Endothelial cell of umbilical vein (primary cell): ENCODE measurements at regions not wholly inside any gene's neighbourhood (a gene's known extent, or its start where the extent isn't known, plus 50 kb on each side); places are given as distances from the start of the nearest gene placed in this dataset.

ENCODE experiments used
- EZH2 ChIP-seq: IDR thresholded peaks from 2 replicates; pipeline ENCODE4 v1.6.1; 2012; ENCODE audit warnings: borderline replicate concordance, low read depth, mild to moderate bottlenecking, moderate library complexity, low read length, inconsistent platforms; ENCODE audit not compliant: severe bottlenecking
- JUN ChIP-seq: IDR thresholded peaks from 2 replicates; pipeline ENCODE4 v1.6.1; 2011; ENCODE audit warnings: borderline replicate concordance, low read depth; ENCODE audit not compliant: insufficient read length, insufficient read depth
- MAX ChIP-seq: IDR thresholded peaks from 2 replicates; pipeline ENCODE4 v1.6.1; 2011; ENCODE audit not compliant: insufficient read depth, insufficient read length
- MYC ChIP-seq: IDR thresholded peaks from one replicate; pipeline ENCODE4 v1.6.1; 2011; ENCODE audit warnings: mild to moderate bottlenecking, low read depth, low read length
- POLR2A ChIP-seq: IDR thresholded peaks from 2 replicates; pipeline ENCODE4 v1.6.1; 2012; ENCODE audit warnings: low read depth, mild to moderate bottlenecking, control low read depth, low read length
- TF ChIP-seq, protein P1 (sequence below), 2 donors: IDR thresholded peaks; 1 replicate in 1 of 2; 2 replicates in 1 of 2; pipeline ENCODE4 v1.5.1; 2011; ENCODE audit warnings: low read length in 2 of 2, mild to moderate bottlenecking in 2 of 2, moderate library complexity in 2 of 2, control low read depth in 1 of 2, inconsistent platforms in 1 of 2, low read depth in 1 of 2; ENCODE audit not compliant: insufficient read depth in 1 of 2; ENCODE audit errors: extremely low read depth in 1 of 2

- TF ChIP-seq, protein P1, sequence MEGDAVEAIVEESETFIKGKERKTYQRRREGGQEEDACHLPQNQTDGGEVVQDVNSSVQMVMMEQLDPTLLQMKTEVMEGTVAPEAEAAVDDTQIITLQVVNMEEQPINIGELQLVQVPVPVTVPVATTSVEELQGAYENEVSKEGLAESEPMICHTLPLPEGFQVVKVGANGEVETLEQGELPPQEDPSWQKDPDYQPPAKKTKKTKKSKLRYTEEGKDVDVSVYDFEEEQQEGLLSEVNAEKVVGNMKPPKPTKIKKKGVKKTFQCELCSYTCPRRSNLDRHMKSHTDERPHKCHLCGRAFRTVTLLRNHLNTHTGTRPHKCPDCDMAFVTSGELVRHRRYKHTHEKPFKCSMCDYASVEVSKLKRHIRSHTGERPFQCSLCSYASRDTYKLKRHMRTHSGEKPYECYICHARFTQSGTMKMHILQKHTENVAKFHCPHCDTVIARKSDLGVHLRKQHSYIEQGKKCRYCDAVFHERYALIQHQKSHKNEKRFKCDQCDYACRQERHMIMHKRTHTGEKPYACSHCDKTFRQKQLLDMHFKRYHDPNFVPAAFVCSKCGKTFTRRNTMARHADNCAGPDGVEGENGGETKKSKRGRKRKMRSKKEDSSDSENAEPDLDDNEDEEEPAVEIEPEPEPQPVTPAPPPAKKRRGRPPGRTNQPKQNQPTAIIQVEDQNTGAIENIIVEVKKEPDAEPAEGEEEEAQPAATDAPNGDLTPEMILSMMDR (IDR thresholded peaks at IDR 0.05; ENCODE audit: extremely low read depth in 1 of 2, insufficient read depth in 1 of 2, low read depth in 1 of 2, low read length in 2 of 2) = no peak
- no peak for TF ChIP-seq EZH2
- no peak for TF ChIP-seq JUN
- TF ChIP-seq POLR2A = no peak
- no peak for TF ChIP-seq MYC
- no peak for TF ChIP-seq MAX
Observed at GRCh38 chr4:33890841-33891240, 2353.5 kb downstream of the ARAP2 start.
